ENCODE measurements at regions not wholly inside any gene's neighbourhood (a gene's known extent, or its start where the extent isn't known, plus 50 kb on each side); places are given as distances from the start of the nearest gene placed in this dataset.

DNA sequence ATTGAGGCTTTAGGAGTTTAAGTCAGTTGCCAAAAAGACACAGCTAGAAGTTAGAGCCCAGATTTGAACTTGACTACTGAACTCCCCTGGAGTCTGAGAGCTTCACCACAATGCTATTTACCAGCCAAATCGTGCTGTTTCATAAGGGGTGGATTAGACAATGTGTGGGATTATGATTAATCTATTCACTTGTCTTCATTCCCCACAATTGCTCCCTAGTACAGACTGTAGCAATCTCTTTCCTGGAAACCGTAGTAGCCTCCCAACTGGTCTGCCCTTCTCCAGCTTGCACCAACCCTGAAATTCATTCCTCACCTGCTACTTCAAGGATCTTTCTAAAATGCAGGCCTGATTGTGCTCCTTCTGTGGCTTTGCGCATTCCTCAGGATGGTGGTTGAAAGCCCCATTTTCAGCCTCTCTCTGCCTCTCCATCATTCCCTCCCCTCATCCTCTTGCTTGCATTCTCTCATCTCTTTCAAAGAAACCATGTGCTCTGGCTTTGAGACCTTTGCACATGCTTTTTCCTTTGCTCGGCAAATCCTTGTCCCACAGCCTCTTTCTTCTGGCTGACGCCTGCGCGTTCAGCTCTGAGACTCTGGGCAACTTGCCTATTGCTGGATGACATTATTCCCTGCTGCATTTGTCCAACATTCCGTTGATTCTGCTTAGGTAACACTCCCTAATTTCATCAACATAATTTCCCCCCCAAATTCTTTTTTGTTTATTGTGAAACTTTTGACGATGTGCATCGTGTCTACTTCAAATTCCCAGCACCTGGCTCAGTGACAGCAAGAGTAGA lies 145.1 kb downstream of the ADRA2A start:
- TF ChIP-seq, protein P1, sequence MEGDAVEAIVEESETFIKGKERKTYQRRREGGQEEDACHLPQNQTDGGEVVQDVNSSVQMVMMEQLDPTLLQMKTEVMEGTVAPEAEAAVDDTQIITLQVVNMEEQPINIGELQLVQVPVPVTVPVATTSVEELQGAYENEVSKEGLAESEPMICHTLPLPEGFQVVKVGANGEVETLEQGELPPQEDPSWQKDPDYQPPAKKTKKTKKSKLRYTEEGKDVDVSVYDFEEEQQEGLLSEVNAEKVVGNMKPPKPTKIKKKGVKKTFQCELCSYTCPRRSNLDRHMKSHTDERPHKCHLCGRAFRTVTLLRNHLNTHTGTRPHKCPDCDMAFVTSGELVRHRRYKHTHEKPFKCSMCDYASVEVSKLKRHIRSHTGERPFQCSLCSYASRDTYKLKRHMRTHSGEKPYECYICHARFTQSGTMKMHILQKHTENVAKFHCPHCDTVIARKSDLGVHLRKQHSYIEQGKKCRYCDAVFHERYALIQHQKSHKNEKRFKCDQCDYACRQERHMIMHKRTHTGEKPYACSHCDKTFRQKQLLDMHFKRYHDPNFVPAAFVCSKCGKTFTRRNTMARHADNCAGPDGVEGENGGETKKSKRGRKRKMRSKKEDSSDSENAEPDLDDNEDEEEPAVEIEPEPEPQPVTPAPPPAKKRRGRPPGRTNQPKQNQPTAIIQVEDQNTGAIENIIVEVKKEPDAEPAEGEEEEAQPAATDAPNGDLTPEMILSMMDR (IDR thresholded peaks at IDR 0.05) = no peak
- no peak for TF ChIP-seq EZH2 (IDR thresholded peaks at IDR 0.05; ENCODE audit: borderline replicate concordance, insufficient read depth, low read depth, low read length, poor library complexity, severe bottlenecking)
